ENCODE measurements at regions not wholly inside any gene's neighbourhood (a gene's known extent, or its start where the extent isn't known, plus 50 kb on each side); places are given as distances from the start of the nearest gene placed in this dataset.

GRCh38 chr10:31620226-31621151, 301.5 kb downstream of the ZEB1 start:
- POLR2A ChIA-PET = no interaction called here
- CTCF ChIA-PET = no interaction called here
- Histone ChIP-seq H3K4me3 (ENCODE audit: low read depth, low read length) (no peak overlapping the region), H3K9me3 (ENCODE audit: control insufficient read depth, insufficient read depth, low read depth, low read length) (no peaks in the 10 kb centered on the region), H3K4me1 (ENCODE audit: control insufficient read depth, insufficient read depth, low read length) (no peaks in the 10 kb centered on the region), H3K36me3 (ENCODE audit: control insufficient read depth in 2 of 2, insufficient read depth in 1 of 2, low read length in 2 of 2) (no peaks in the 10 kb centered on the region), H3K27ac (ENCODE audit: extremely low read depth, low read depth, low read length) (no peak overlapping the region)
- TF ChIP-seq, protein P1, sequence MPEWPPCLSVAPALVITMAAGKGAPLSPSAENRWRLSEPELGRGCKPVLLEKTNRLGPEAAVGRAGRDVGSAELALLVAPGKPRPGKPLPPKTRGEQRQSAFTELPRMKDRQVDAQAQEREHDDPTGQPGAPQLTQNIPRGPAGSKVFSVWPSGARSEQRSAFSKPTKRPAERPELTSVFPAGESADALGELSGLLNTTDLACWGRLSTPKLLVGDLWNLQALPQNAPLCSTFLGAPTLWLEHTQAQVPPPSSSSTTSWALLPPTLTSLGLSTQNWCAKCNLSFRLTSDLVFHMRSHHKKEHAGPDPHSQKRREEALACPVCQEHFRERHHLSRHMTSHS (tag by site-specific recombination; IDR thresholded peaks at IDR 0.05) = no peak
- TF ChIP-seq ZNF558 (tag by site-specific recombination; IDR thresholded peaks at IDR 0.05) (no peak), ZNF398 (tag by site-specific recombination; IDR thresholded peaks at IDR 0.05) (no peak), ZNF768 (tag by site-specific recombination; IDR thresholded peaks at IDR 0.05) (no peak), MYNN (tag by site-specific recombination; IDR thresholded peaks at IDR 0.05; ENCODE audit: borderline replicate concordance) (no peak), ZNF624 (tag by site-specific recombination; IDR thresholded peaks at IDR 0.05) (no peak), ZNF658 (tag by site-specific recombination; IDR thresholded peaks at IDR 0.05) (no peak), ZNF16 (tag by site-specific recombination; IDR thresholded peaks at IDR 0.05; ENCODE audit: low read depth) (no peak), TSHZ1 (tag by site-specific recombination; IDR thresholded peaks at IDR 0.05; ENCODE audit: borderline replicate concordance) (no peak)
- TF ChIP-seq, protein P2, sequence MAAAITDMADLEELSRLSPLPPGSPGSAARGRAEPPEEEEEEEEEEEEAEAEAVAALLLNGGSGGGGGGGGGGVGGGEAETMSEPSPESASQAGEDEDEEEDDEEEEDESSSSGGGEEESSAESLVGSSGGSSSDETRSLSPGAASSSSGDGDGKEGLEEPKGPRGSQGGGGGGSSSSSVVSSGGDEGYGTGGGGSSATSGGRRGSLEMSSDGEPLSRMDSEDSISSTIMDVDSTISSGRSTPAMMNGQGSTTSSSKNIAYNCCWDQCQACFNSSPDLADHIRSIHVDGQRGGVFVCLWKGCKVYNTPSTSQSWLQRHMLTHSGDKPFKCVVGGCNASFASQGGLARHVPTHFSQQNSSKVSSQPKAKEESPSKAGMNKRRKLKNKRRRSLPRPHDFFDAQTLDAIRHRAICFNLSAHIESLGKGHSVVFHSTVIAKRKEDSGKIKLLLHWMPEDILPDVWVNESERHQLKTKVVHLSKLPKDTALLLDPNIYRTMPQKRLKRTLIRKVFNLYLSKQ (tag by site-specific recombination; IDR thresholded peaks at IDR 0.05; ENCODE audit: borderline replicate concordance) = no peak
- TF ChIP-seq, protein P3, sequence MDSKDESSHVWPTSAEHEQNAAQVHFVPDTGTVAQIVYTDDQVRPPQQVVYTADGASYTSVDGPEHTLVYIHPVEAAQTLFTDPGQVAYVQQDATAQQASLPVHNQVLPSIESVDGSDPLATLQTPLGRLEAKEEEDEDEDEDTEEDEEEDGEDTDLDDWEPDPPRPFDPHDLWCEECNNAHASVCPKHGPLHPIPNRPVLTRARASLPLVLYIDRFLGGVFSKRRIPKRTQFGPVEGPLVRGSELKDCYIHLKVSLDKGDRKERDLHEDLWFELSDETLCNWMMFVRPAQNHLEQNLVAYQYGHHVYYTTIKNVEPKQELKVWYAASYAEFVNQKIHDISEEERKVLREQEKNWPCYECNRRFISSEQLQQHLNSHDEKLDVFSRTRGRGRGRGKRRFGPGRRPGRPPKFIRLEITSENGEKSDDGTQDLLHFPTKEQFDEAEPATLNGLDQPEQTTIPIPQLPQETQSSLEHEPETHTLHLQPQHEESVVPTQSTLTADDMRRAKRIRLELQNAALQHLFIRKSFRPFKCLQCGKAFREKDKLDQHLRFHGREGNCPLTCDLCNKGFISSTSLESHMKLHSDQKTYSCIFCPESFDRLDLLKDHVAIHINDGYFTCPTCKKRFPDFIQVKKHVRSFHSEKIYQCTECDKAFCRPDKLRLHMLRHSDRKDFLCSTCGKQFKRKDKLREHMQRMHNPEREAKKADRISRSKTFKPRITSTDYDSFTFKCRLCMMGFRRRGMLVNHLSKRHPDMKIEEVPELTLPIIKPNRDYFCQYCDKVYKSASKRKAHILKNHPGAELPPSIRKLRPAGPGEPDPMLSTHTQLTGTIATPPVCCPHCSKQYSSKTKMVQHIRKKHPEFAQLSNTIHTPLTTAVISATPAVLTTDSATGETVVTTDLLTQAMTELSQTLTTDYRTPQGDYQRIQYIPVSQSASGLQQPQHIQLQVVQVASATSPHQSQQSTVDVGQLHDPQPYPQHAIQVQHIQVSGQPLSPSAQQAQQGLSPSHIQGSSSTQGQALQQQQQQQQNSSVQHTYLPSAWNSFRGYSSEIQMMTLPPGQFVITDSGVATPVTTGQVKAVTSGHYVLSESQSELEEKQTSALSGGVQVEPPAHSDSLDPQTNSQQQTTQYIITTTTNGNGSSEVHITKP (tag by site-specific recombination; IDR thresholded peaks at IDR 0.05) = no peak
- TF ChIP-seq, protein P4, sequence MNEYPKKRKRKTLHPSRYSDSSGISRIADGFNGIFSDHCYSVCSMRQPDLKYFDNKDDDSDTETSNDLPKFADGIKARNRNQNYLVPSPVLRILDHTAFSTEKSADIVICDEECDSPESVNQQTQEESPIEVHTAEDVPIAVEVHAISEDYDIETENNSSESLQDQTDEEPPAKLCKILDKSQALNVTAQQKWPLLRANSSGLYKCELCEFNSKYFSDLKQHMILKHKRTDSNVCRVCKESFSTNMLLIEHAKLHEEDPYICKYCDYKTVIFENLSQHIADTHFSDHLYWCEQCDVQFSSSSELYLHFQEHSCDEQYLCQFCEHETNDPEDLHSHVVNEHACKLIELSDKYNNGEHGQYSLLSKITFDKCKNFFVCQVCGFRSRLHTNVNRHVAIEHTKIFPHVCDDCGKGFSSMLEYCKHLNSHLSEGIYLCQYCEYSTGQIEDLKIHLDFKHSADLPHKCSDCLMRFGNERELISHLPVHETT (tag by site-specific recombination; IDR thresholded peaks at IDR 0.05) = no peak

Measured in HEK293 (cell line).